ENCODE measurements at regions not wholly inside any gene's neighbourhood (a gene's known extent, or its start where the extent isn't known, plus 50 kb on each side); places are given as distances from the start of the nearest gene placed in this dataset.

DNA sequence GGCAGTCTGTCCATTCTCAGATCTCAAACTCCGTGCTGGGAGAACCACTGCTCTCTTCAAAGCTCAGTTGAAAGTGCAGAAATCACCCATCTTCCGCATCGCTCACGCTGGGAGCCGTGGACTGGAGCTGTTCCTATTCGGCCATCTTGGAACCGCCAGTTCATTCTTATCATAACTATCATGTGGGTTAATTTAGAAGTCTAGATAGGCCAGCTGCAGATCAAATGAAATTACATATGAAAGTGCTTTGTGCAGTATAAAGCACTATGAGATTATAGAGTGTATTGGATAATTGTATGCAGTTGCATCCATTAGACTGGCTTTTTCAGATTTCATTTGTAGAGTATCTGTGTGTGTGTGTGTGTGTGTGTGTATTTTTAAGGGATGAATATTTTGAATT, 57.8 kb downstream of the PRORP start:
- TF ChIP-seq EP300 (IDR thresholded peaks at IDR 0.05; ENCODE audit: borderline replicate concordance) (no peak), TAF1 (IDR thresholded peaks at IDR 0.05; ENCODE audit: low read depth) (no peak), RAD21 (IDR thresholded peaks at IDR 0.05; ENCODE audit: low read depth) (no peak), FOXM1 (IDR thresholded peaks at IDR 0.05; ENCODE audit: borderline replicate concordance, low read depth) (no peak), CREB1 (IDR thresholded peaks at IDR 0.05; ENCODE audit: low read depth) (no peak)
- TF ChIP-seq, protein P1, sequence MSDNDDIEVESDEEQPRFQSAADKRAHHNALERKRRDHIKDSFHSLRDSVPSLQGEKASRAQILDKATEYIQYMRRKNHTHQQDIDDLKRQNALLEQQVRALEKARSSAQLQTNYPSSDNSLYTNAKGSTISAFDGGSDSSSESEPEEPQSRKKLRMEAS (IDR thresholded peaks at IDR 0.05): no peak
